HepG2 (cell line): ENCODE measurements at regions not wholly inside any gene's neighbourhood (a gene's known extent, or its start where the extent isn't known, plus 50 kb on each side); places are given as distances from the start of the nearest gene placed in this dataset.

Experiments used
- ATAC-seq: fragments of 200-7000 bp; cut with Tn5 transposase; 3 replicates; pipeline ENCODE4 v1.9.1; 2020; ENCODE audit warnings: mild to moderate bottlenecking, moderate library complexity
- BruUV-seq: library from RNA; stranded (reverse); fragments of 400-500 nt; replicated peaks from 2 replicates; lab custom pipeline; 2021; lab: Mats Ljungman, UMichigan
- CTCF ChIA-PET: fragments of 300-600 bp; formaldehyde crosslinking; extraction: SDS; loops from one replicate; lab custom pipeline; 2021; ENCODE audit warnings: low total read pairs, inconsistent platforms, low intra/inter-chr PET ratio; lab: Yijun Ruan, JAX
- POLR2A ChIA-PET: fragments of 350-600 bp; sonication (Branson Sonifier 250); formaldehyde crosslinking; loops from one replicate; lab custom pipeline; 2020; ENCODE audit warnings: antibody characterized with exemption, inconsistent platforms; lab: Yijun Ruan, JAX
- DNase-seq: peaks from one replicate; pipeline ENCODE4 v3.0.0-alpha.2; 2015; ENCODE audit warnings: low spot score
- FAIRE-seq: peaks from 3 replicates; lab custom pipeline; 2011; peaks lifted over from hg19 to GRCh38; lab: Jason Lieb, UNC
- H2AFZ ChIP-seq: one replicate; pipeline ENCODE4 v1.6.1; 2011; ENCODE audit warnings: low read length, inconsistent platforms
- H3K27ac ChIP-seq: fragments of 300-600 bp; 3 replicates; pipeline ENCODE4 v1.8.0; 2011; ENCODE audit warnings: mixed run types, mild to moderate bottlenecking, mixed read lengths, low read length, inconsistent platforms; ENCODE audit not compliant: insufficient read depth; ENCODE audit errors: extremely low read length
- H3K27me3 ChIP-seq, 2 experiments: fragments of 200-600 bp in 1 of 2; 2 replicates in 1 of 2; 3 replicates in 1 of 2; pipeline versions ENCODE4 v1.6.0 to v1.8.0; 2011; ENCODE audit warnings: low read length in 2 of 2, mild to moderate bottlenecking in 2 of 2, moderate library complexity in 2 of 2, inconsistent platforms in 1 of 2; ENCODE audit not compliant: insufficient read depth in 2 of 2, control insufficient read depth in 1 of 2
- H3K36me3 ChIP-seq, 2 experiments: fragments of 200-600 bp in 1 of 2; replicated peaks in 1 of 2; 2 replicates in 1 of 2; 3 replicates in 1 of 2; pipeline versions ENCODE4 v1.5.1 to v1.8.0; 2011; ENCODE audit warnings: low read length in 2 of 2, inconsistent platforms in 1 of 2; ENCODE audit not compliant: insufficient read depth in 2 of 2, control insufficient read depth in 1 of 2
- H3K4me1 ChIP-seq: 2 replicates; pipeline ENCODE4 v1.5.1; 2012; ENCODE audit warnings: low read length, inconsistent platforms; ENCODE audit not compliant: insufficient read depth
- H3K4me2 ChIP-seq: 2 replicates; pipeline ENCODE4 v1.6.0; 2011; ENCODE audit warnings: low read depth, low read length, inconsistent platforms
- H3K4me3 ChIP-seq, 3 experiments: fragments of 200-600 bp in 1 of 3; sonication (generic), shearing (Covaris generic) in 1 of 3; replicated peaks in 1 of 3; 2 replicates each; pipeline ENCODE4 v1.5.1; 2011 to 2016; ENCODE audit warnings: low read length in 3 of 3, inconsistent platforms in 2 of 3, low read depth in 2 of 3, mild to moderate bottlenecking in 2 of 3, control low read depth in 1 of 3, mixed read lengths in 1 of 3; ENCODE audit not compliant: insufficient read depth in 1 of 3
- H3K79me2 ChIP-seq: one replicate; pipeline ENCODE4 v1.6.1; 2011; ENCODE audit warnings: low read length, inconsistent platforms; ENCODE audit not compliant: insufficient read depth
- H3K9ac ChIP-seq: 2 replicates; pipeline ENCODE4 v1.6.0; 2011; ENCODE audit warnings: mild to moderate bottlenecking, low read depth, low read length, inconsistent platforms; ENCODE audit not compliant: insufficient read depth
- H3K9me3 ChIP-seq: 2 replicates; pipeline ENCODE4 v1.5.1; 2012; ENCODE audit warnings: mild to moderate bottlenecking, low read length
- H4K20me1 ChIP-seq: 2 replicates; pipeline ENCODE4 v1.6.0; 2011; ENCODE audit warnings: inconsistent platforms, mild to moderate bottlenecking, low read length, moderate library complexity; ENCODE audit not compliant: insufficient read depth
- BCLAF1 ChIP-seq: fragments of 450-650 bp; IDR thresholded peaks from 2 replicates; pipeline ENCODE4 v1.6.1; 2017; ENCODE audit warnings: mild to moderate bottlenecking
- CBFB ChIP-seq: sonication (generic); formaldehyde crosslinking; IDR thresholded peaks from 2 replicates; pipeline ENCODE4 v1.4.0; 2020; ENCODE audit warnings: missing genetic modification reagents
- CEBPG ChIP-seq: IDR thresholded peaks from 2 replicates; pipeline ENCODE4 v1.6.1; 2016
- FOXP4 ChIP-seq: sonication (generic); formaldehyde crosslinking; IDR thresholded peaks from 2 replicates; pipeline ENCODE4 v1.4.0; 2020; ENCODE audit warnings: missing genetic modification reagents
- MIXL1 ChIP-seq: IDR thresholded peaks from 2 replicates; pipeline ENCODE4 v1.6.1; 2016
- MLX ChIP-seq: IDR thresholded peaks from 2 replicates; pipeline ENCODE4 v1.6.1; 2016
- MTF2 ChIP-seq: sonication (generic); formaldehyde crosslinking; IDR thresholded peaks from 2 replicates; pipeline ENCODE4 v1.5.0; 2020; ENCODE audit warnings: missing genetic modification reagents, borderline replicate concordance
- RERE ChIP-seq: IDR thresholded peaks from 2 replicates; pipeline ENCODE4 v1.6.1; 2016; ENCODE audit warnings: low read depth, missing genetic modification reagents, missing compliant biosample characterization
- ZFP41 ChIP-seq: sonication (generic); formaldehyde crosslinking; IDR thresholded peaks from 2 replicates; pipeline ENCODE4 v1.4.0; 2020; ENCODE audit warnings: mild to moderate bottlenecking, missing genetic modification reagents, borderline replicate concordance
- ZKSCAN5 ChIP-seq: sonication (generic); formaldehyde crosslinking; IDR thresholded peaks from 2 replicates; pipeline ENCODE4 v1.5.1; 2020; ENCODE audit warnings: mild to moderate bottlenecking, missing genetic modification reagents
- ZNF580 ChIP-seq: IDR thresholded peaks from 2 replicates; pipeline ENCODE4 v1.6.1; 2016; ENCODE audit warnings: low read depth, borderline replicate concordance
- ZSCAN12 ChIP-seq: sonication (generic); formaldehyde crosslinking; IDR thresholded peaks from 2 replicates; pipeline ENCODE4 v1.9.0; 2021; ENCODE audit warnings: mild to moderate bottlenecking, missing genetic modification reagents
- ZSCAN20 ChIP-seq: sonication (generic); formaldehyde crosslinking; IDR thresholded peaks from 2 replicates; pipeline ENCODE4 v1.4.0; 2020; ENCODE audit warnings: missing genetic modification reagents, mild to moderate bottlenecking, borderline replicate concordance
- WGBS: methylation state at CpG from one replicate; pipeline ENCODE4 v1.1.6; 2017; ENCODE audit warnings: low lambda C conversion rate; 5-methylcytosine and 5-hydroxymethylcytosine counted together
- in situ Hi-C: cut with HindIII; loops from 2 replicates; pipeline ENCODE4 v1.10.0; 2017; ENCODE audit warnings: low pct_unique_long_range_greater_than_20kb; ENCODE audit not compliant: extremely low pct_ligation_motif_present
- intact Hi-C: fragments of 100-400 bp; cut with micrococcal nuclease; formaldehyde crosslinking; loops from one replicate; pipeline ENCODE4 v1.10.0; 2022; ENCODE audit not compliant: unreplicated experiment

GRCh38 chr14:71324767-71325272, 417.6 kb downstream of the PCNX1 start:
- BruUV-seq, result no TSS peak
- FAIRE-seq (no peak), DNase-seq (no peak), ATAC-seq (no peak)
- Histone ChIP-seq H3K4me2 (no peak overlapping the region), H3K4me1 (peaks cover 47% of the 10 kb centered on the region), H3K4me3 (no peak overlapping the region), H3K27ac (no peak overlapping the region), H2AFZ (no peak overlapping the region), H3K9ac (no peak overlapping the region), H4K20me1 (peaks cover 6% of the 10 kb centered on the region; the same call in 1 of the 2 replicates), H3K36me3 (no peaks in the 10 kb centered on the region), H3K27me3 (no peaks in the 10 kb centered on the region; a peak in 1 of 5 replicates), H3K79me2 (peaks cover 70% of the 10 kb centered on the region), H3K9me3 (no peaks in the 10 kb centered on the region)
- ChIA-PET CTCF (no interaction called here), POLR2A (interaction anchor here (1.4 kb wide), 1 partner anchor 11 kb away, joined by 5 read pairs; no protein-coding TSS in a partner anchor)
- in situ Hi-C loops, result no loop called here
- intact Hi-C loops, result loop anchor here (5.0 kb wide), 2 partner anchors 183 to 427 kb away; no protein-coding TSS in a partner anchor
- WGBS, result 71% methylated on average over 6 of the region's 6 CpGs
- TF ChIP-seq MTF2, result no peak
- no peak for TF ChIP-seq MLX (CRISPR knock-in tag)
- no peak for TF ChIP-seq FOXP4 (CRISPR knock-in tag)
- no peak for TF ChIP-seq MIXL1 (CRISPR knock-in tag)
- TF ChIP-seq ZNF580 (CRISPR knock-in tag), result no peak
- no peak for TF ChIP-seq CBFB
- TF ChIP-seq ZKSCAN5 (CRISPR knock-in tag), result no peak
- TF ChIP-seq ZFP41 (CRISPR knock-in tag), result no peak
- TF ChIP-seq BCLAF1, result no peak
- no peak for TF ChIP-seq RERE (CRISPR knock-in tag)
- TF ChIP-seq ZSCAN20, result no peak
- no peak for TF ChIP-seq ZSCAN12
- peak; percentile 56 for TF ChIP-seq CEBPG (CRISPR knock-in tag)
